Endodermal cell (in vitro differentiated cells): ENCODE measurements at regions not wholly inside any gene's neighbourhood (a gene's known extent, or its start where the extent isn't known, plus 50 kb on each side); places are given as distances from the start of the nearest gene placed in this dataset.

ENCODE experiments used
- DNase-seq: peaks from one replicate; pipeline ENCODE4 v3.0.0-alpha.2; 2017
- H3K27ac ChIP-seq: 2 replicates; pipeline ENCODE4 v1.5.1; 2013; ENCODE audit warnings: mild to moderate bottlenecking, low read depth, low read length, moderate library complexity
- H3K27me3 ChIP-seq: 2 replicates; pipeline ENCODE4 v1.6.1; 2013; ENCODE audit warnings: mild to moderate bottlenecking, low read length, moderate library complexity; ENCODE audit not compliant: insufficient read depth, control insufficient read depth, poor library complexity, severe bottlenecking
- H3K36me3 ChIP-seq: 2 replicates; pipeline ENCODE4 v1.7.0; 2013; ENCODE audit warnings: mild to moderate bottlenecking, low read length, moderate library complexity; ENCODE audit not compliant: control insufficient read depth, insufficient read depth
- H3K4me1 ChIP-seq: one replicate; pipeline ENCODE4 v1.7.0; 2013; ENCODE audit warnings: low read length; ENCODE audit not compliant: control insufficient read depth, insufficient read depth
- H3K4me3 ChIP-seq: 2 replicates; pipeline ENCODE4 v1.5.1; 2013; ENCODE audit warnings: mild to moderate bottlenecking, low read length, moderate library complexity
- H3K9ac ChIP-seq: 2 replicates; pipeline ENCODE4 v1.6.1; 2013; ENCODE audit warnings: mild to moderate bottlenecking, low read length, moderate library complexity; ENCODE audit not compliant: poor library complexity, severe bottlenecking; ENCODE audit errors: extremely low read depth
- H3K9me3 ChIP-seq: 2 replicates; pipeline ENCODE4 v1.6.1; 2013; ENCODE audit warnings: mild to moderate bottlenecking, low read length, moderate library complexity; ENCODE audit not compliant: control insufficient read depth
- H3K27ac Mint-ChIP-seq: 2 replicates; pipeline ENCODE4 v1.8.0; 2020; ENCODE audit warnings: mixed read lengths
- H3K27me3 Mint-ChIP-seq: 2 replicates; pipeline ENCODE4 v1.8.0; 2021; ENCODE audit warnings: mild to moderate bottlenecking, mixed read lengths; ENCODE audit not compliant: insufficient read depth
- H3K36me3 Mint-ChIP-seq: 2 replicates; pipeline ENCODE4 v1.8.0; 2020; ENCODE audit warnings: low read depth, mixed read lengths
- H3K4me1 Mint-ChIP-seq: 2 replicates; pipeline ENCODE4 v1.8.0; 2020; ENCODE audit warnings: mixed read lengths
- H3K4me3 Mint-ChIP-seq: 2 replicates; pipeline ENCODE4 v1.8.0; 2020; ENCODE audit warnings: mild to moderate bottlenecking, moderate library complexity, mixed read lengths
- H3K9me3 Mint-ChIP-seq: 2 replicates; pipeline ENCODE4 v1.8.0; 2020; ENCODE audit warnings: mild to moderate bottlenecking, mixed read lengths
- WGBS, 2 experiments: methylation state at CpG; one replicate each; pipeline versions ENCODE4 v1.1.5 to v1.1.7; 2013; ENCODE audit warnings: missing lambda C conversion rate in 2 of 2, mixed read lengths in 1 of 2; ENCODE audit not compliant: insufficient coverage in 1 of 2, insufficient read length in 1 of 2; 5-methylcytosine and 5-hydroxymethylcytosine counted together
- TF ChIP-seq, protein P1 (sequence below): fragments of 200-600 bp; sonication (generic); conservative IDR thresholded peaks from 2 replicates; pipeline ENCODE4 v1.5.0; 2021; ENCODE audit warnings: antibody characterized with exemption, mild to moderate bottlenecking

DNA sequence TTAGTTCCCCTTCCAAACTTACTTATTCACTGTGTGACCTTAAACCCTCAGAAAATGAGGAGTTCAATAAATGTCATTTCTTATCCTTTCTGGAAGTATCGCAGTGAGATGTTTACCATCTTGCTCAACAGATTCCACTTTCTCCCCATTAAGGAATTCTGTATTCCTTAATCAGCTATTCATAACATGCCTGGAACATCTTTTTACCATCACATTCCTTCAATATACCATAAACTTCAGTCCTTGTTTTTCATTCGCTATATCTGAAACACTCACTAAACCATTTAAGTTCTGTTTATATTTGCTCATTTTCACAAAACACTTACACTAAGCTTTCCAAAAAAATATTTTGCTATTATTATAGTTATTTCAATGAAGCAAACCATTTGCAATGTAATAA, 1158.6 kb downstream of the CDH12 start:
- Mint-ChIP-seq H3K4me1 (peaks cover 13% of the 10 kb centered on the region), H3K36me3 (no peaks in the 10 kb centered on the region), H3K9me3 (peaks cover 7% of the 10 kb centered on the region), H3K4me3 (no peak overlapping the region), H3K27ac (no peak overlapping the region), H3K27me3 (no peaks in the 10 kb centered on the region)
- Histone ChIP-seq H3K27me3 (no peaks in the 10 kb centered on the region), H3K36me3 (no peaks in the 10 kb centered on the region), H3K27ac (no peak overlapping the region), H3K9ac (no peak overlapping the region), H3K4me1 (no peaks in the 10 kb centered on the region), H3K9me3 (no peaks in the 10 kb centered on the region), H3K4me3 (no peak overlapping the region)
- 95 to 100% methylated on average over 1 to 2 of the region's 2 CpGs for WGBS, 2 experiments
- TF ChIP-seq, protein P1, sequence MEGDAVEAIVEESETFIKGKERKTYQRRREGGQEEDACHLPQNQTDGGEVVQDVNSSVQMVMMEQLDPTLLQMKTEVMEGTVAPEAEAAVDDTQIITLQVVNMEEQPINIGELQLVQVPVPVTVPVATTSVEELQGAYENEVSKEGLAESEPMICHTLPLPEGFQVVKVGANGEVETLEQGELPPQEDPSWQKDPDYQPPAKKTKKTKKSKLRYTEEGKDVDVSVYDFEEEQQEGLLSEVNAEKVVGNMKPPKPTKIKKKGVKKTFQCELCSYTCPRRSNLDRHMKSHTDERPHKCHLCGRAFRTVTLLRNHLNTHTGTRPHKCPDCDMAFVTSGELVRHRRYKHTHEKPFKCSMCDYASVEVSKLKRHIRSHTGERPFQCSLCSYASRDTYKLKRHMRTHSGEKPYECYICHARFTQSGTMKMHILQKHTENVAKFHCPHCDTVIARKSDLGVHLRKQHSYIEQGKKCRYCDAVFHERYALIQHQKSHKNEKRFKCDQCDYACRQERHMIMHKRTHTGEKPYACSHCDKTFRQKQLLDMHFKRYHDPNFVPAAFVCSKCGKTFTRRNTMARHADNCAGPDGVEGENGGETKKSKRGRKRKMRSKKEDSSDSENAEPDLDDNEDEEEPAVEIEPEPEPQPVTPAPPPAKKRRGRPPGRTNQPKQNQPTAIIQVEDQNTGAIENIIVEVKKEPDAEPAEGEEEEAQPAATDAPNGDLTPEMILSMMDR, result no peak
- DNase-seq, result no peak

DNA sequence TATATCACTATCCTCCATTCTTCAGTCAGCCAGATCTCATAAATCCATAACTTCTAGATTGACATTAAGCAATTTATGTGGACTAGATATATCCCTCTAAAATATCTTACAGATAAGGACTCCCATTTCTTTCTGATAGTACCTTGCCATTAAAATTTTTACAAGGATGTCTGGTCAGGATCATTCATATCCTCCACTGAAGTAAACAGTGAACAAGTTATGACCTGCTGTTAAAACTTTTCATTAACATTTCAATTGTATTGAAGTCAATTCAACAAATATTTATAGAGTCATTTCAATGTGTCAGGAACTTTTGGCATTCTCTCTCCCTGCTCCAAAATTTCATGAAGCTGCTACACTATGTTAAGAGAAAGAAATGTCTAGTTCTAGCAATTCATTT, 1159.6 kb downstream of the CDH12 start:
- Histone ChIP-seq H3K9me3 (no peaks in the 10 kb centered on the region), H3K4me3 (no peak overlapping the region), H3K4me1 (no peaks in the 10 kb centered on the region), H3K27ac (no peak overlapping the region), H3K9ac (no peak overlapping the region), H3K27me3 (no peaks in the 10 kb centered on the region), H3K36me3 (no peaks in the 10 kb centered on the region)
- Mint-ChIP-seq H3K27me3 (no peaks in the 10 kb centered on the region), H3K9me3 (peaks cover 7% of the 10 kb centered on the region), H3K36me3 (no peaks in the 10 kb centered on the region), H3K27ac (no peak overlapping the region), H3K4me3 (no peak overlapping the region), H3K4me1 (peaks cover 13% of the 10 kb centered on the region)
- DNase-seq, result no peak
- TF ChIP-seq, protein P1, result no peak

DNA sequence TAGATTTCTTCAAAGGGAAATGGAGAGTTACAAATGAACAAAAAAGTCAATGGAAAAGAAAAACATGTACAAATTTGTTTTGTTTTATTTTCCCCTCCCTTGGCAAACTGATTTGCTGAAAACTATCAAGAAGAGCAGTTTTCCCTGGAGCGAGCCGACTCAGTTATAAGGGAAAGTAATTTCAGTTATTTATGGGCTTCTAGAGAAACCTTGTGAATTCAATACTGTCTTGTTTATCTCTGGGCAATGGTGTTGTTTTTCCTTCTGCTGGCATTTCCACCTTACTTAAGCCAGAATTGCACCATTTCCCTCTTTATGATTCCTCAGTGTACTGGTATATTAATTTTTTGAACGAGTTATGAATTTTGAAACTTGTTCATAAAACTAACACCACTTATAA, 1163.6 kb downstream of the CDH12 start:
- Mint-ChIP-seq H3K27ac (no peak overlapping the region), H3K4me1 (peaks cover 12% of the 10 kb centered on the region), H3K4me3 (no peak overlapping the region), H3K9me3 (no peaks in the 10 kb centered on the region), H3K36me3 (no peaks in the 10 kb centered on the region), H3K27me3 (no peaks in the 10 kb centered on the region)
- no peak for DNase-seq
- WGBS, 2 experiments, result 100% methylated on average over 2 of the region's 3 CpGs; no CpG with 5 or more reads in 1 of the 2 experiments
- no peaks in the 10 kb centered on the region for H3K36me3 ChIP-seq
- H3K27me3 ChIP-seq, result no peaks in the 10 kb centered on the region
- TF ChIP-seq, protein P1, result no peak
- H3K27ac ChIP-seq, result no peak overlapping the region
- no peak overlapping the region for H3K4me3 ChIP-seq
- no peaks in the 10 kb centered on the region for H3K4me1 ChIP-seq
- no peaks in the 10 kb centered on the region for H3K9me3 ChIP-seq
- H3K9ac ChIP-seq, result no peak overlapping the region
